Nephron progenitor cell (in vitro differentiated cells): ENCODE measurements at regions not wholly inside any gene's neighbourhood (a gene's known extent, or its start where the extent isn't known, plus 50 kb on each side); places are given as distances from the start of the nearest gene placed in this dataset.

Source experiments
- DNase-seq: peaks from one replicate; pipeline ENCODE4 v3.0.0; 2021
- H3K27ac Mint-ChIP-seq: 2 replicates; pipeline ENCODE4 v1.8.0; 2021; ENCODE audit warnings: mild to moderate bottlenecking, moderate library complexity, mixed read lengths
- H3K27me3 Mint-ChIP-seq: 2 replicates; pipeline ENCODE4 v1.8.0; 2021; ENCODE audit warnings: mild to moderate bottlenecking, low read depth, mixed read lengths; ENCODE audit not compliant: poor library complexity
- H3K36me3 Mint-ChIP-seq: 2 replicates; pipeline ENCODE4 v1.8.0; 2021; ENCODE audit warnings: low read depth, mixed read lengths
- H3K4me1 Mint-ChIP-seq: 2 replicates; pipeline ENCODE4 v1.8.0; 2021; ENCODE audit warnings: mixed read lengths
- H3K4me3 Mint-ChIP-seq: 2 replicates; pipeline ENCODE4 v1.8.0; 2021; ENCODE audit warnings: mild to moderate bottlenecking, moderate library complexity, mixed read lengths
- H3K9me3 Mint-ChIP-seq: 2 replicates; pipeline ENCODE4 v1.8.0; 2021; ENCODE audit warnings: mild to moderate bottlenecking, moderate library complexity, mixed read lengths
- TF ChIP-seq, protein P1 (sequence below): fragments of 200-600 bp; sonication (generic); IDR thresholded peaks from 2 replicates; pipeline ENCODE4 v1.5.0; 2021; ENCODE audit warnings: antibody characterized with exemption

GRCh38 chr17:65434251-65434650 lies 127.2 kb downstream of the AXIN2 start:
- DNase-seq, result no peak
- TF ChIP-seq, protein P1, sequence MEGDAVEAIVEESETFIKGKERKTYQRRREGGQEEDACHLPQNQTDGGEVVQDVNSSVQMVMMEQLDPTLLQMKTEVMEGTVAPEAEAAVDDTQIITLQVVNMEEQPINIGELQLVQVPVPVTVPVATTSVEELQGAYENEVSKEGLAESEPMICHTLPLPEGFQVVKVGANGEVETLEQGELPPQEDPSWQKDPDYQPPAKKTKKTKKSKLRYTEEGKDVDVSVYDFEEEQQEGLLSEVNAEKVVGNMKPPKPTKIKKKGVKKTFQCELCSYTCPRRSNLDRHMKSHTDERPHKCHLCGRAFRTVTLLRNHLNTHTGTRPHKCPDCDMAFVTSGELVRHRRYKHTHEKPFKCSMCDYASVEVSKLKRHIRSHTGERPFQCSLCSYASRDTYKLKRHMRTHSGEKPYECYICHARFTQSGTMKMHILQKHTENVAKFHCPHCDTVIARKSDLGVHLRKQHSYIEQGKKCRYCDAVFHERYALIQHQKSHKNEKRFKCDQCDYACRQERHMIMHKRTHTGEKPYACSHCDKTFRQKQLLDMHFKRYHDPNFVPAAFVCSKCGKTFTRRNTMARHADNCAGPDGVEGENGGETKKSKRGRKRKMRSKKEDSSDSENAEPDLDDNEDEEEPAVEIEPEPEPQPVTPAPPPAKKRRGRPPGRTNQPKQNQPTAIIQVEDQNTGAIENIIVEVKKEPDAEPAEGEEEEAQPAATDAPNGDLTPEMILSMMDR, result no peak
- H3K36me3 Mint-ChIP-seq, result peaks cover 4% of the 10 kb centered on the region
- H3K9me3 Mint-ChIP-seq, result peaks cover 19% of the 10 kb centered on the region
- H3K4me3 Mint-ChIP-seq, result no peak overlapping the region
- H3K27ac Mint-ChIP-seq, result no peak overlapping the region
- H3K4me1 Mint-ChIP-seq, result peaks cover 39% of the 10 kb centered on the region
- peaks cover 2% of the 10 kb centered on the region for H3K27me3 Mint-ChIP-seq

DNA sequence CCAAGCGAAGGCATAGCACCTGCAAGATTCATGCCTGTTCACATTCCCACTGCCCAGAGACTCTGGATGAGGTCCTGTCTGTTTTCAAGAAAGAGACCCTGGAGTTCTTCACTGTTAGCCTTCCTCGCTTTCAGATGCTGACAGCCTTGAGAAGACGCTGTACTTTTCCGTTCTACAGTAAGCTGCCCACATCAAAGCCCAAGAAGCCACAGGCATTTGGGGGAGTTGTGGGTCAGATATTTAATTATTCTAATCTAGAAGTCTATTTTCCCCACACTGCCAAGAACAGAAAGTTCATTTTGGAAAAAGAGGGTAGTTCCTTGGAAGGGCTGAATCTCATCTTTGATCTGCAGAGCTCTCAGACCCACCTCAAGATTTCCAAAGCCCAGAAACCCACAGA lies 127.9 kb downstream of the AXIN2 start:
- TF ChIP-seq, protein P1, result no peak
- peaks cover 19% of the 10 kb centered on the region for H3K9me3 Mint-ChIP-seq
- no peak overlapping the region for H3K27ac Mint-ChIP-seq
- H3K4me3 Mint-ChIP-seq, result no peak overlapping the region
- H3K27me3 Mint-ChIP-seq, result peaks cover 2% of the 10 kb centered on the region
- peaks cover 4% of the 10 kb centered on the region for H3K36me3 Mint-ChIP-seq
- H3K4me1 Mint-ChIP-seq, result peaks cover 32% of the 10 kb centered on the region
- DNase-seq, result no peak

GRCh38 chr17:65433157-65433556 lies 128.3 kb downstream of the AXIN2 start:
- H3K27me3 Mint-ChIP-seq, result peaks cover 2% of the 10 kb centered on the region
- TF ChIP-seq, protein P1, result no peak
- no peak overlapping the region for H3K4me3 Mint-ChIP-seq
- H3K4me1 Mint-ChIP-seq, result peaks cover 28% of the 10 kb centered on the region
- DNase-seq, result no peak
- H3K9me3 Mint-ChIP-seq, result peaks cover 19% of the 10 kb centered on the region
- no peak overlapping the region for H3K27ac Mint-ChIP-seq
- H3K36me3 Mint-ChIP-seq, result peaks cover 4% of the 10 kb centered on the region

DNA sequence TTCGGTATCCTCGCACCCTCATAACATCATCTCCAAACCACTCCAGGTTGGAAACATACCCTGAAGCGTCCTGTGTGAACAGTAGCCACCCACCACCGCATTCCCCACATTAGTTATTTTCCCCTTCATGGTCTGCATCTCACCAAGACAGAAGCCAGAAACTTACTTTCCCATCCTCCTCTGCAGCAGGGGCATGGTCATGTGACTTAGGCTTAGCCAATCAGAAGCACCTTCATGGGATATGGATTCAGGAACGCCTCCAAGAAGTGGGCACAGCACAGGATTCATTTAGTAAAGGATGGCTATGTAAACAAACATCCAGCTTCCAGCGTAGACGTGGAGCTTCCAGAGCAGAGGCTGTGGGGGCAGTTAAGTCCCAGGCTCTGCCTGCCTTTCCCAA lies 130.3 kb downstream of the AXIN2 start:
- Mint-ChIP-seq H3K27me3 (peaks cover 2% of the 10 kb centered on the region), H3K4me3 (no peak overlapping the region), H3K9me3 (peaks cover 26% of the 10 kb centered on the region), H3K27ac (no peak overlapping the region), H3K36me3 (peaks cover 4% of the 10 kb centered on the region), H3K4me1 (peaks cover 15% of the 10 kb centered on the region)
- TF ChIP-seq, protein P1, result no peak
- DNase-seq, result no peak

DNA sequence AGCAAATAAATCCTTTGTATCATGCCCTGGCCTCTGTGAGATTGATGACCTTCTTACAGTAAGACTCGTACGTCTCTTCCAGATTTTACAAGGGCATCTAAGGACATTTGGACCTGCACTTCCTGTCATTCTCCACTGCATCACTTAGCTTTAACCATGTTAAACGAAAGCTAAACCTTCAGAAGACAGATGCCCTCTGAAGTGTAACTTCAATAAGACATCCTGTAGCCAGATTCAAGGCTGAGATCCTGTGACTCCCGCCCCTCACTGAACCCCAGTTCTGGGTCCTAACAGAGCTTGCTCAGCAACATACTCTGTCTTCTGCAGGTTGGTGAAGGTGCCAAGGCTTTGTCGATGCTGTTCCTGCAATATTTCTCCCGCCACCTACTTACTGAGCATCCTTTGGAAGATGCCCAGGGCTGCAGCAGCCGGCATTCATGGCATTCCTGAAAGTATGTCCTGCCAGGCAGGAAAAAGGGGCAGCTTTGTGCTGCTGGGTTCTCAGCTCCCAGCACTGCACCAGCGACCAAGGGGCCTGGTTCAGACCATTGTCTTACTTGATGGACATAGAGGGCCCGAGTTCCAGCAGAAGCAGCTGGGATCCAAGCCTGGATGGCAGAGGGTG lies 131.1 kb downstream of the AXIN2 start:
- TF ChIP-seq, protein P1, result no peak
- H3K27ac Mint-ChIP-seq, result no peak overlapping the region
- H3K27me3 Mint-ChIP-seq, result peaks cover 2% of the 10 kb centered on the region
- no peak overlapping the region for H3K4me3 Mint-ChIP-seq
- H3K9me3 Mint-ChIP-seq, result peaks cover 32% of the 10 kb centered on the region
- H3K36me3 Mint-ChIP-seq, result peaks cover 9% of the 10 kb centered on the region
- no peak for DNase-seq
- H3K4me1 Mint-ChIP-seq, result peaks cover 15% of the 10 kb centered on the region
